Spleen (tissue), 11 donors: ENCODE measurements at regions not wholly inside any gene's neighbourhood (a gene's known extent, or its start where the extent isn't known, plus 50 kb on each side); places are given as distances from the start of the nearest gene placed in this dataset.

Experiments
- DNase-seq: peaks from one replicate; pipeline ENCODE4 v3.0.0-alpha.2; 2020
- H3K27ac ChIP-seq, 8 donors: fragments of 200-600 bp; sonication (generic) in 7 of 8; 1 replicate in 4 of 8; 2 replicates in 4 of 8; pipeline versions ENCODE4 v1.5.0 to v1.8.0; 2016 to 2021; ENCODE audit warnings: inconsistent platforms in 4 of 8, mild to moderate bottlenecking in 4 of 8, moderate library complexity in 1 of 8
- H3K27me3 ChIP-seq, 7 donors: fragments of 200-600 bp; sonication (generic) in 6 of 7; replicated peaks in 1 of 7; 1 replicate in 4 of 7; 2 replicates in 3 of 7; pipeline versions ENCODE4 v1.5.0 to v1.8.0; 2016 to 2021; ENCODE audit warnings: inconsistent platforms in 3 of 7, mild to moderate bottlenecking in 1 of 7
- H3K36me3 ChIP-seq, 6 donors: fragments of 200-600 bp; sonication (generic) in 5 of 6; 1 replicate in 4 of 6; 2 replicates in 2 of 6; pipeline versions ENCODE4 v1.5.0 to v1.8.0; 2016 to 2021; ENCODE audit warnings: inconsistent platforms in 2 of 6
- H3K4me1 ChIP-seq, 6 donors: fragments of 200-600 bp; sonication (generic) in 5 of 6; 1 replicate in 3 of 6; 2 replicates in 3 of 6; pipeline versions ENCODE4 v1.5.0 to v1.8.0; 2016 to 2021; ENCODE audit warnings: inconsistent platforms in 3 of 6
- H3K4me3 ChIP-seq, 8 donors: fragments of 200-600 bp; sonication (generic) in 7 of 8; 1 replicate in 4 of 8; 2 replicates in 4 of 8; pipeline versions ENCODE4 v1.5.0 to v1.8.0; 2016 to 2021; ENCODE audit warnings: inconsistent platforms in 4 of 8, mild to moderate bottlenecking in 4 of 8, moderate library complexity in 2 of 8
- H3K9me3 ChIP-seq, 8 donors: fragments of 200-600 bp; sonication (generic) in 7 of 8; 1 replicate in 4 of 8; 2 replicates in 4 of 8; pipeline versions ENCODE4 v1.5.0 to v1.8.0; 2016 to 2021; ENCODE audit warnings: inconsistent platforms in 4 of 8
- CTCF ChIP-seq, 11 experiments: fragments of 200-600 bp in 7 of 11; fragments of 450-650 bp in 4 of 11; sonication (generic) in 4 of 11; IDR thresholded peaks in 8 of 11; conservative IDR thresholded peaks in 3 of 11; 1 replicate in 7 of 11; 2 replicates in 4 of 11; pipeline versions ENCODE4 v1.4.0 to v1.8.0; 2016 to 2021; ENCODE audit warnings: antibody characterized with exemption in 11 of 11, inconsistent platforms in 4 of 11, mild to moderate bottlenecking in 1 of 11
- POLR2A ChIP-seq, 3 donors: fragments of 450-650 bp; IDR thresholded peaks; one replicate each; pipeline ENCODE4 v1.5.1; 2017; ENCODE audit warnings: antibody characterized with exemption in 3 of 3, mild to moderate bottlenecking in 1 of 3
- POLR2AphosphoS5 ChIP-seq, 3 donors: sonication (generic); formaldehyde crosslinking; IDR thresholded peaks; one replicate each; pipeline ENCODE4 v1.5.1; 2017; ENCODE audit warnings: antibody characterized with exemption in 3 of 3
- WGBS, 5 donors: extraction: QIAGEN DNeasy Blood & Tissue Kit in 3 of 5; methylation state at CpG; one replicate each; pipeline versions ENCODE4 v1.1.5 to v1.1.7; 2013 to 2018; 5-methylcytosine and 5-hydroxymethylcytosine counted together
- intact Hi-C: fragments of 100-400 bp; cut with DNase I; formaldehyde crosslinking; loops from one replicate; pipeline ENCODE4 v1.15.0; 2023; ENCODE audit warnings: low total_unique reads
- donor health status: healthy with polysubstance abuse.
- donor health status: DM: no; HTN: no; CAD: no; lungs with moderate emphysema.
- donor health status: DM: no; HTN: no; CAD: no.
- donor health status: Bipolar disorder and iron deficiency.
- donor health status: healthy.
- donor health status: DM: no; HTN: no; CAD: no.
- donor health status: DM: yes; HTN: yes; CAD: no.

- Histone ChIP-seq H3K9me3 (no peaks in the 10 kb centered on the region), H3K36me3 (no peaks in the 10 kb centered on the region), H3K4me3 (no peak overlapping the region), H3K27ac (no peak overlapping the region), H3K27me3 (no peaks in the 10 kb centered on the region), H3K4me1 (no peaks in the 10 kb centered on the region)
- TF ChIP-seq CTCF (IDR thresholded peaks at IDR 0.05 in 8 of 11, conservative IDR thresholded peaks at IDR 0.05 in 3 of 11) (no peak), POLR2A (IDR thresholded peaks at IDR 0.05) (no peak), POLR2AphosphoS5 (IDR thresholded peaks at IDR 0.05) (no peak)
- no peak for DNase-seq
- intact Hi-C loops: no loop called here
- WGBS, 5 donors: 61 to 77% (median 65%) methylated on average over 5 of the region's 5 CpGs
These were observed 176.7 kb upstream of the PPP2R2B start for GRCh38 chr5:147055089-147055826.

- Histone ChIP-seq H3K27me3 (no peaks in the 10 kb centered on the region), H3K36me3 (no peaks in the 10 kb centered on the region), H3K27ac (no peak overlapping the region), H3K4me1 (no peaks in the 10 kb centered on the region), H3K9me3 (no peaks in the 10 kb centered on the region), H3K4me3 (no peak overlapping the region)
- intact Hi-C loops: no loop called here
- 45 to 54% (median 47%) methylated on average over 9 of the region's 9 CpGs for WGBS, 5 donors
- no peak for TF ChIP-seq CTCF (IDR thresholded peaks at IDR 0.05 in 8 of 11, conservative IDR thresholded peaks at IDR 0.05 in 3 of 11)
- DNase-seq: no peak
These were observed 177.5 kb upstream of the PPP2R2B start for GRCh38 chr5:147055850-147056566.

- TF ChIP-seq CTCF (IDR thresholded peaks at IDR 0.05 in 8 of 11, conservative IDR thresholded peaks at IDR 0.05 in 3 of 11): no peak
- no peaks in the 10 kb centered on the region for H3K4me1 ChIP-seq
- no peaks in the 10 kb centered on the region for H3K36me3 ChIP-seq
- DNase-seq: no peak
- H3K4me3 ChIP-seq: no peak overlapping the region
- no peak overlapping the region for H3K27ac ChIP-seq
- no peaks in the 10 kb centered on the region for H3K27me3 ChIP-seq
- WGBS, 5 donors: 62 to 93% (median 80%) methylated on average over 1 of the region's 1 CpG
- intact Hi-C loops: no loop called here
- H3K9me3 ChIP-seq: no peaks in the 10 kb centered on the region
These were observed 177.8 kb upstream of the STK32A start for GRCh38 chr5:147057051-147057450.

DNA sequence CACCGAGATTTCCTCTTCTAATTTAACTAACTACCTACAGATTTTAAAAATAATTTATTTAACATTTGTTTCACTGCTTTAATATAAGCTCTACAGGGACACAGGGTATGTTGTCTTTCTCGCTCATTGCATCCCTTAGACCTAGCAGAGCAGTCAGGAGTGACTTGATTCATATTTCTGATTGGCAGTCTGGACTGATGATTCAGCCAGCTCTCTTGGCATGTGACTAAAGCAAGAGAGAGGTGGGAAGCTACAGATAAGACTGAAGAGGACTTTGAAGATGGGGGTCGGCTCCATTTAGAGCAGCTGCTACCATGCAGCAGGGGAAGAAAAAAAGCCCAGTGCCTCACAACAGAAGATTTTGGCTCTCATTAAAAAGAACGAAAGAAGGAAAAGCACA lies 173.4 kb upstream of the STK32A start:
- no peak for TF ChIP-seq POLR2A (IDR thresholded peaks at IDR 0.05)
- no peak for TF ChIP-seq CTCF (IDR thresholded peaks at IDR 0.05 in 8 of 11, conservative IDR thresholded peaks at IDR 0.05 in 3 of 11)
- TF ChIP-seq POLR2AphosphoS5 (IDR thresholded peaks at IDR 0.05): no peak
- intact Hi-C loops: no loop called here
- DNase-seq: no peak
- H3K27ac ChIP-seq: no peak overlapping the region
- no peaks in the 10 kb centered on the region for H3K27me3 ChIP-seq
- H3K9me3 ChIP-seq: no peaks in the 10 kb centered on the region
- WGBS, 5 donors: 66 to 74% (median 71%) methylated on average over 4 of the region's 4 CpGs
- H3K36me3 ChIP-seq: no peaks in the 10 kb centered on the region
- no peak overlapping the region for H3K4me3 ChIP-seq
- H3K4me1 ChIP-seq: no peaks in the 10 kb centered on the region
